ENCODE measurements at regions not wholly inside any gene's neighbourhood (a gene's known extent, or its start where the extent isn't known, plus 50 kb on each side); places are given as distances from the start of the nearest gene placed in this dataset.
A peak's percentile ranks its signal among the peaks of the same experiment; 100 is the strongest.
"Not testable (repeated sequence)": the region's sequence is repeated elsewhere in the genome, so short reads cannot be mapped to it uniquely, and the experiment has no call there.

DNA sequence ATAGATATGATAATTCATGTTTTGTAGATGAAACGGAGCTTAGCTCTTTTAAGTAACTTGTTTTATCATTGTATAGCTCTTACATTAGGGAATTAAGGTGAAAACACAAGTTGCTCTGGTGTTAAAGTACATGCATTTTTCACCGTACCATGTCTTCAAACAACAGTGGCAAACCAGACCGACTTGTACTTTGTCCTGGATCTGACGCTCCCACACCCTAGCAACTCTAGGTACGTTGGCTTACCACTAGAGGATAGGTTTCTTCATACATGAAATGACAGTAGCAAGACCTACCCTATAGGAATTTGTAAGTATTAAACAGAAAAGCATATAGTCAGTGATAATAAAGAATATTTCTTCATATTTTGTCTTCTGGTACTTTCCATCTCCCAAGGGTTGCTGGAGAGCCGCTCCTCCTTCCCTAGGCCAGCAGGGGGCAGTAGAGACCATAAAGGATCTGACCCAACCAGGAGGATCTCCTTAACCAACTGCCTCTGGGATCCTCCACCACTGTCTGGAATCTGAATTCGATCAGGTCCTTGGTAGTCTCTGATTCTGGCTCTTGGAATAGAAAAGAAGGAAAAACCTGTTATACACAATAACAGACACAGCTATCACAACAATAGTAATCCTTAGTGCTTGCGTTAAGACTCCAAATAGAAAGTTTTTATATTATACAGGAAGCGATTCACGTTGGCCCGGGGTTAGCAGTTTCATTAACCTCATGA lies 136.7 kb downstream of the CAVIN4 start:
- DNase-seq (ENCODE audit: low read depth): peak; percentile 21

DNA sequence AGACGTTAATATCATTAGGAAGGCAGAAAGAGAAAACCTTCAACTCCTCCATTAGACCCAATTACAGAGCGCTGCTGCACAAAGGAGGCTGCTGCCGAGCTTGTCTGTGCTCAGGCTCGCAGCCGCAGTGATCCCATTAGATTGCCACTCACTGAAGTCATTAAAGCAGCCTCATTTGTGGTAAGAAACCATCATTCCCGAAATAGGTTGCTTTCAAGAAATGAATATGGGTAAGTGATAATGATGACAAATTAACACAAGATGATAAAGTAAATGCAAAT lies 137.2 kb downstream of the CAVIN4 start:
- no peak for DNase-seq (ENCODE audit: low read depth)

DNA sequence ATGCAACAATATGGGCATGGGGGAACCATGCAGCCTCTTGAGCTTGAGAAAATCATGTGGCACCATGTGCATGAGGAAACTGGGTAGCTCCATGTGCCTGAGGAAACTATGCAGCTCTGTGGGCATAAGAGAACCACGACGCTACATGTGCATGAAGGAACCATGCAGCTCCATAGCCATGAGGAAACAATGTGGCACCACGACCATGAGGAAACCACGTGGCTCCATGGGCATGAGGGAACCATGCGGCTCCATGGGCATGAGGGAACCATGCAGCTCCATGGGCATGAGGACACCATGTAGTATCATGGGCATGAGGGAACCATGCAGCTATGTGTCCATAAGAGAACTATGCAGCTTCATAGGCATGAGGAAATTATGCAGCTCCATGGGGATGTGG lies 140.8 kb downstream of the CAVIN4 start:
- no peak for DNase-seq (ENCODE audit: low read depth)

DNA sequence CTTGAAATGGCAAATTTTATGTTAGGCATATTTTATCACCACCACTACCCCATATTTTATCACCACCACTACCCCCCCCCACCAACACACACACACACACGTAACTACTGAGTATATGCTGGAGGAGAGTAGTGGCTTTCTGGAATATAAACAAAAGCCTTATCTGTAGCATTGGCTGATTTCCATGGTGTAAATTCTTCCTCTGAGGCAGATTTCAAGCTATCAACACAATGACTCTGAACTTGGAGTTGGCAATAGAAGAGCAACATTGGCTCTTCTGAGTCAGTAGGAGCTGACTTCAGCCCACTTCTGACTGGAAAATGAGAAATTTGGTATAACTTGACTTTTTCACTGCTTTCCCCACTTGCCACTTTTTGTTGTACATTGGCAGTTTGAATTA lies 143.0 kb downstream of the CAVIN4 start:
- no peak for DNase-seq (ENCODE audit: low read depth)

DNA sequence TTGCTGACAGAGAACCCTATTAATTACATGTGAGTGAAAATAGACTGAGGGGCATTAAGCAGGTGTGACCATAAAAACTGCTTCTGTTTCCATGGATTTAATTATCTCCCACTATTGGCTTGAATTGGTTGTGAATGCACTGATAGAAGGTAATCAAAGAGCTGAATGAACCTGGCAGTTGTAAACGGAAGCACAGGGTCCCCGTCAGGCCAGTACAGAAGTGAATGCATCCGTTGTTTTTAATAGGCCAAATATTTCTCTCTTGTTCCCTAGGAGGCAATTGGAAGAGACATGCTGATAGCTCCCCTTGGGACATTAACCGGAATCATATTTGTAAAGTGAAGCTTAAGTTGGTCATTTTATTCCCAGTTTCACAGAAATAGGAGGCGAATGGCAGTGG lies 147.0 kb downstream of the CAVIN4 start:
- no peak for DNase-seq (ENCODE audit: low read depth)

DNA sequence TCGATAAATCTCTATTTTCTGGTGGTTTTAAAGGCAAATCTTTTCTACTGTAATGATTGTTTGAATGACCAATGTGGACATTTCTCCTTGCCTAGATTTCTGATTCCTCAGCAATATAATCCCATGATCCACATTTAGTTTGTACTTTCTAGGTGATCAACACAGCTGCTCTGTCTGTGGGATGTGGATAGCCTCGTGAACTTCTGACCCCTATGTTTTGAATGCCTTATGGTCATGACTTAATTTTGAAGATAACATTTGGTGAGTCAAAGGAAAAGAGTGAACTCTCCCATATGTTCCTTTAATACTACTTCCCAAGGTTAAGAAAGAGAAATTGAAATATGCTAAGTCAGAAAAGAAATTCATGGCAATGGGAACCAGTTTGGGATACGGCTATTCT lies 147.5 kb downstream of the CAVIN4 start:
- no peak for DNase-seq (ENCODE audit: low read depth)

DNA sequence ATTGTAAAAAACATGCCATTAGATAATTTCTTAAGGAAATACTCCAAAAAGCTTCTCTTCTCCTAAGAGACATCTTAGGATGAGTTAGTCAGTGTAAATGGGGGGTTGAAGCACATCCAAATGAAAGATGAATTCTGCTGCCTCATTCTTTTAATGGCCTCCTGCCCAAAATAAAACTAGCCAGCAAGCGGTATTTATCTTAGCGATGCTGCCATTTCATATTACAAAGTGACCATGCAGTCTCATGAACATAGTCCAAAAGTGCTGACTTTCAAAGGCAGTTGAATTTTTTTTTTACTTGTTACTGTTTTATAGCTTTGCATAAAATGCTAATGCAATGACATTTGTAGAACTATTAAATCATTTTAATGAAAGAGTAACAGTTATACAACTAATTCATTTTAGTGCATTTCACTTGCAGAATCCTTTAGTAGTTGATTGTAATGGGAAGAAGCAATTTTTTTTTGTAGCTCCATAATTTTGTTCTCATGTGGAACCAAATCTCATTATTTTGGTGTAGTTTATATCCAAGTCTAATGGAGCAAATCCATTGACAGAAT lies 151.5 kb downstream of the CAVIN4 start:
- DNase-seq (ENCODE audit: low read depth): no peak

DNA sequence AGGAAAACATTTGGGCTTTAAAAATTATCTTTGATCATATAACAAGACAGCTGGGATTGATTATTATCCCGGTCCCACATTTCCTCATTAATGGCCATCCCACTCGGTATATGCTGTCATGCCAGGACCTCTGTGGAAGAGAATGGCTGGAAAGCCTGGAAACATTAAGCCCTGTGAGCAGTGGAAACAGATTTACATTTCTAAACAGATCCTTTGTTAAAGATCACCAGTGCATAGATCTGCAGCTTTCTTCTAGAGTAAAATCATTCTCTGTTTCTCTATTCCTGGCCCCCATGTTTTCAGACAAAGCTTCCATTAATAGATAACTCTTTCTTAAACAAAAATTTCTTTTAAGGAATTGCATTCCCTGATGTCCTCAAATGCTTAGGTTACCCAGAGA lies 152.2 kb downstream of the CAVIN4 start:
- no peak for DNase-seq (ENCODE audit: low read depth)

DNA sequence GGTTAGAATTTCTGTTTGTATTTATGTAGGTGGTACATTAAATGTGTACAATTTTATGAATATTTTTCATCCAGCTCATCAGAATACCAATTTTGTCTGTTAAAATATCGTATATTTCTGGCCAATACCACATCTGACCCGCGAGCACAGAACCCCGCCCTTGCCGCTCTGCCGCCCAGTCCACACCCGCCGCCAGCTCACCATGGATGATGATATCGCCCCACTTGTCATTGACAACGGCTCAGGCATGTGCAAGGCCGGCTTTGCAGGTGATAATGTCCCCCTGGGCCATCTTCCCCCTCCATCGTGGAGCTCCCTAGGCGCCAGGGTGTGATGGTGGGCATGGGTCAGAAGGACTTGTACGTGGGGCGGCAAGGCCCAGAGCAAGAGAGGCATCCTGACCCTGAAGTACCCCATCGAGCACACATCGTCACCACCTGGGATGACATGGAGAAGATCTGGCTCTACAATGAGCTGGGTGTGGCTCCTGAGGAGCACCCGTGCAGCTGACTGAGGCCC lies 153.2 kb downstream of the CAVIN4 start:
- no peak for DNase-seq (ENCODE audit: low read depth)

DNA sequence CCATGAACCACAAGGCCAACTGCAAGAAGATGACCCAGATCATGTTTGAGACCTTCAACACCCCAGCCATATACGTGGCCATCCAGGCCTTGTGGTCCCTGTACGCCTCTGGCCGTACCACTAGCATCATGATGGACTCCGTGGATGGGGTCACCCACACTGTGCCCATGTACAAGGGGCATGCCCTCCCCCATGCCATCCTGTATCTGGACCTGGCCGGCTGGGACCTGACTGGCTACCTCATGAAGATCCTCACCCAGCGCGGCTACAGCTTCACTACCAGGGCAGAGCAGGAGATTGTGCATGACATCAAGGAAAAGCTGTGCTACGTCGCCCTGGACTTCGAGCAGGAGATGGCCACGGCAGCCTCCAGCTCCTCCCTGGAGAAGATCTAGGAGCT lies 153.7 kb downstream of the CAVIN4 start:
- no peak for DNase-seq (ENCODE audit: low read depth)

DNA sequence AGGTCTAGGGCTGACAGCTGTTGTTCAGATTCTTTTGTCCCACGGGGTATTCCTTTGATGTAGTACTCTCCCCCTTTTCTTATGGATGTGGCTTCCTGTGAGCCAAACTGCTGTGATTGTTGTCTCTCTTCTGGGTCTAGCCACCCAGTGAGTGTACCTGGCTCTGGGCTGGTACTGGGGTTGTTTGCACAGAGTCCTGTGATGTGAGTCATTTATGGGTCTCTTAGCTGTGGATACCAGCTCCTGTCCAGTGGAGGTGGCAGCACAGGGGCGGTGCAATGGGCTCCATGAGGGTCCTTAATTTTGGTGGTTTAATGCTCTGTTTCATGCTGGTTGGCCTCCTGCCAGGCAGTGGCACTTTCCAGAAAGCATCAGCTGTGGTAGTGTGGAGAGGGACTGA lies 161.3 kb downstream of the CAVIN4 start:
- DNase-seq (ENCODE audit: low read depth): no peak

DNA sequence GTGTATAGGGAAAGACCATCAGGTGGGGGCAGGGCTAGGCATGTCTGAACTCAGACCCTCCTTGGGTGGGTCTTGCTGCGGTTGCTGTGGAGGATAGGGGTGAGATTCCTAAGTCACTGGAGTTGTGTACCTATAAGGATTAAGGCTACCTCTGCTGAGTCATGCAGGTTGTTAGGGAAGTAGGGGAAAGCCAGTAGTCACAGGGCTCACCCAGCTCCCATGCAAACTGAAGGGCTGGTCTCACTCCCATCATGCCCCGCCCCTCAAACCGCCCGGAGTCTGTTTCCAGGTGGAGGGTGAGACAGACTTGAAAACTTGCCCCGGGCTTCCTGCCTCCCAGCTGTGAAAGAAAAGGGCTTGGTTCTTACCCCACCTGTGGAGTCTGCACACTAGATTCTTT lies 161.8 kb downstream of the CAVIN4 start:
- no peak for DNase-seq (ENCODE audit: low read depth)

DNA sequence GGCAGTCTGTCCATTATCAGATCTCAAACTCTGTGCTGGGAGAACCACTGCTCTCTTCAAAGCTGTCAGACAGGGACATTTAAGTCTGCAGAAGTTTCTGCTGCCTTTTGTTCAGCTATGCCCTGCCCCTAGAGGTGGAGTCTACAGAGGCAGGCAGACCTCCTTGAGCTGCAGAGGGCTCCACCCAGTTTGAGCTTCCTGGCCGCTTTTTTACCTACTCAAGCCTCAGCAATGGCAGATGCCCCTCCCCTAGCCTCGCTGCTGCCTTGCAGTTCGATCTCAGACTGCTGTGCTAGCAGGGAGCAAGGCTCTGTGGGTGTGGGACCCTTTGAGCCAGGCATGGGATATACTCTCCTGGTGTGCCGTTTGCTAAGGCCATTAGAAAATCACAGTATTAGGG lies 171.1 kb downstream of the CAVIN4 start:
- not testable (repeated sequence) for DNase-seq (ENCODE audit: low read depth)

DNA sequence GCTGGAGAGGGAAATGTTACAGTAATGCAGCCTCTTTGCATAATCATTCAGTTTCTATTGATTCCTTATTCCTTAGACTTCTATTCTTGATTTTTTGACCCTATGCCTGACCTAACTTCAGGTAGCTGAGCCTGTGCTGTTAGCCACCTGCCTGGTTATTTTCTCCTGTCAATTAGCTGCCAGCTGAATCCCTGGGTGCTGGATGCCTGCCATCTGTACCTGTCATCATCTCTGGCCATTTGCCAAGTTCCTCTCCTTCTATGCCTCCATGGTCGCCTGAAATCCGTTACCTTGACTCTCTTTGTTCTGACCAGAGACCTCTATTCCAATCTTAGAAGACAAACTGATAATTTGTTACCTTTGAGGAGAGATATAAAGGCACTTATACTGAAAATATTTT lies 178.3 kb downstream of the CAVIN4 start:
- DNase-seq (ENCODE audit: low read depth): no peak

DNA sequence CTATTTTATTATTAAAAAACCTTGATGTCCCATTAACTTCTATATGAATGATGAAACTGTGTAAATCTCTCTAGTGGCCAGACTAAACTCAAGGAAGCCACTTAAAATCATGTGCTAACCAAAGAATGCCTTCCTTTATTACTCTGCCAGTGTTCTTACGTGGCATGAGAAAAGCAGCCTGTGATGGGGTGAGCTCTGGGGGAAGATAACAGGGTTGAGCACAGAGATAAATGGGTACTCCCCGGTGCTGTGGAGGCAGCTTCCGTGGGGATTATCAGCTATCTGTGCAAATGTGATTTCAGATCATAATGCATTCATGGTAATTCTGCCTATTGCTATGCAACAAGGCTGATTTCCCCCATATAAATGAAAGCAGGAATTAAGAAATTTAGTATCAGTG lies 181.3 kb downstream of the CAVIN4 start:
- DNase-seq (ENCODE audit: low read depth): no peak

DNA sequence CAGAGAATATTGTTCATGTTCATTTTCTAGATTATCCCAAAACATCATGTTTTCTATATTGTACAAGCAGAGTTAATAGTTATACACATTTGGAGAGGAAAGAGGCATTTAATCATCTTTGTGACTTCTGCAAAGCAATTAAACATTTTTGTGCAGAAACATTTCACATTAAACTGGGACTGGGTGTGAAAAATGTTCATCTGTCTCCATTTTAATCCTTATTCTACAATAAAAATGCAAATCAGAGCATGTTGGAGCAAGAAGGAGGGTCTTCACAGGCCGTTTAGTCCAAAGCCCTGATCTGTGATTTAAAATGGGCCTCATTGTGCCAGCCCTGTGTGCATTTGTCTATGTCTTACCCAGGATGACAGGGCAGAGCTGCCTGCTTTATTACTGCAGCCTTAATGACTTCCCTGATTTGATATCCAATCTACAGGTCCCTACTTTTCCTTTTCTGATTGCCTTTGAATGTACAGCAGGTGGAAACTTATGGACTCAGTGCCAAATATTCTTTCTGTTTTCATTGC lies 183.5 kb downstream of the CAVIN4 start:
- no peak for DNase-seq (ENCODE audit: low read depth)

DNA sequence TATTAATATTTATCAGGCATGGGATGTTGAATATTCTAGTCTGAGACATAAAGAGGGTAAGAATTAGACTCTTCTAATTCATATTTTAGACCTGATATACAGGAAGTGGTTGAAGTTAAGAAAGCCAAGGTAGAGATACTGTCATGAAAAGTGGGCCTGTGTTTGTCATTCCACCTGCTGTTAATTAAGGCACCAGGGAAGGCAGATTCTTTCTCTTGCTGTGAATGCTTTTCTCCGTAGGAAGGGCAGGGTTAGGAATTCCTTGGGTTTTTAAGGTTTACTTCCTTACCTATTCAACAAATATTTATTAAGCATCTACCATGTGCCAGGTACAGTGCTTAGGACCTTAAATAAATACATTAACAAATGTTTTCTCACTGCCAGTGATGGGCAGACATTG lies 196.4 kb downstream of the CAVIN4 start:
- no peak for DNase-seq (ENCODE audit: low read depth)

DNA sequence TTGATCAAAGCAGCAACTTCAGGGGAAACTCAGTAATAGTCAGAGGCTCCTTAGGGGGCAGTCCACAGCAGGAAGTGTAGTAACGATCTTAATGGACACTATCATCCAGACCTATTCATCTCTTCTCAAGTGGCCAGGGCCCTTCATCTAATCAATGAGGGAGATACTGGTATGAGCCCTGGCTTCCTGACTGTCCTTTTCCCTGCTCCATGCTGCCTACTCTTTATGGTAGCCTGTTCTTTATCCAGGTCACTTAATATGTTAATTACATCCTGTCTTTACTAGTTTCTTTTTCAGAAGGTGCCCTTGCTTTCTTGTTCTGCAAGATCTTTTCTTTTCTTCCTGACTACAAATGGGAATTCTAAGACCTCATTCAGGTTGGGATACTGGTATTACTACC lies 197.1 kb downstream of the CAVIN4 start:
- no peak for DNase-seq (ENCODE audit: low read depth)

DNA sequence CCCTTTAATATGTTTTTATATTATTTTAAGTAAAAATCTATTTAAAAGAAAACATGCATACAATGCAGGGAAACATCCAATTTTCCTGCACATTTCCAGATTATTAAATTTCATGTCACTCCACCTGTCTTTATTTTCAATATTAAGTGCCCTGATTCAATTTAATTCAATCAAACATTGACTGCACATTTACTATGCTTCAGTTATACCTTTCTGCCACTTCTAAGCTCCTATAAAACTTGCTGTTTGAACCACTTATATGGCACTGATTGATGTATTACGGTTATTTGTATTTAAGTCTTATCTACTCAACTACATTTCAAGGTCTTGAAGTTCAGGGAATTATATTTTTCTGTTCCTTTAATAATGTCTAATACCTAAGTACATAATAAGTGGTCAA lies 198.0 kb downstream of the CAVIN4 start:
- no peak for DNase-seq (ENCODE audit: low read depth)

DNA sequence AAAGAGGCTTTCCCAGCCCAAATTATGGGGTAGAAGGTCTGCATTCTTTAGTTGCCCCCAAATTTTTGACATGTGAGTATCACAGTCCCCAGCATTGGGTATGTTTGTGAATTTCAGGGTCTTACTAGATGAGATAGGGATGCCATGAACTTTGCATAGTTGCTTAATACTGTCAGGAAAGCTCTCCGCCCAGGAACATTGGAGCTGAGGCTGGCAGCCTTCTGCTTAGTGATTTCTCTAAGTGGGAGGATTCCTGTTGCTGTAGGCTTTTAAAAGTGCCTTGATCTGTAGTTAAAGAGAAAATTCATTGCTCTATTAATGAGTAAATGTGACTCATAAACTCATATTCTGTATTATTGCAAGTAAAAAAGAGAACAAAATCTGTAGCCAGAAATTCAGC lies 206.9 kb downstream of the CAVIN4 start:
- no peak for DNase-seq (ENCODE audit: low read depth)

DNA sequence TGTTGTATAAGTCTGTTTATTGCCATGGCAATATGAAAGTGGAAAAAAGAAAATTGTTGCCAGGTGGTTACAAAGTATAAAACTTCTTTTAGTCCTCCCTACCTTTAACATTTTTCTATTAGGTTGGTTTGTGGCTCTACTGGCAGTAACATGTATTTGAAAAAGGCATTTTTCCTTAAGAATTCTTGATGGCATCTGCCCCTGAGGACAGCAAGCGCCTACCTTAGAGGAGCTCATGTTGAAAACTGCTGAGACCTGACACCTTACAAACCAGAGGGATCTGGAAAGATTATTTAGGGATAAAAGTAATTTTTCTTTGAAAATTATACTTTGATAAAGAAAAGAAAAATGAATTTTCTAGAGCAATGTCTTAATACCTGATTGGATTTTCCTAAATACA lies 208.1 kb downstream of the CAVIN4 start:
- no peak for DNase-seq (ENCODE audit: low read depth)

DNA sequence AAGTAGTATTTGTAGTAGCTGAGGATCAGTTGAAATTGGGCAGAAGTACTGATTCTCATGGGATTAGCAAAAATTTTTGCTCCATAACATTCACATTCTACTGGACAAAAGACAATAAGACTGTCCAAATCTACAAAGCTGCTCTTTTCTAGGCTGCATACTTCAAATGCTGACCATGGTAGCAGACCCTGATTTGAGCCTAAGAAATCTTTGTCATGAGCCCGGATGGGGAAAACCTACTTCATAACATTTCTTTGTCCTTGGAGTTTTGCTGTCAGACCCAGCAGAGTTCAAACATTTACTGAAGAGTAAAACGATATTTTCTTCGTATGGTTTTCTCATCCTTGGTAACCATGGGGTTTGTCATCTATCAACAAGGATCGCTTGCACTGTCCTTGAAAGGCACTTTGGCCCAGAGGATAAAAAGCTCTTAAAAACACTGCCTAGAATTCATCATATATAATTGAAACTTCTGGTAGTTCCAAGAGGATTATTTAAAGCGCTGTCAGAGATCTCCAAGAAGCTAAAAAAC lies 216.9 kb downstream of the CAVIN4 start:
- no peak for DNase-seq (ENCODE audit: low read depth)

DNA sequence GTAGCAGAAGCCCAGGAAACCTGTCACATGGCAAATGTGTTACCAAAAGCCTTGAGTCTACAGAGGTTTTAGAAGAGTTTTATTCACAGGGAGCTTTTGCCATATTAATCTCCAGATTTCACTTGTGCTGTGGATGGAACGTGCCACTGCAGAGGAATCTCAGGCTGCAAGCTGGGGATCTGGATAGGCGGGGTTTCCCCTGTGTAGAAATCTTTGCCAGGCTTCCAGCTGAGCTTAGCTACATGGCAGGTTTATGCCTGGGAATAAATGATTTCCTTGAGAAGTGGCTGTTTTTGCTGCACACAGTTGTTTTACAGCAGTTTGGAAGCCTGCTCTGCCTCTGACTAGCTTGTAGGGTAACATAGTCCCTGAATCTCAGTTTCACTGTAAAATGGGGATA lies 224.6 kb upstream of the PLPPR1 start:
- no peak for DNase-seq (ENCODE audit: low read depth)

DNA sequence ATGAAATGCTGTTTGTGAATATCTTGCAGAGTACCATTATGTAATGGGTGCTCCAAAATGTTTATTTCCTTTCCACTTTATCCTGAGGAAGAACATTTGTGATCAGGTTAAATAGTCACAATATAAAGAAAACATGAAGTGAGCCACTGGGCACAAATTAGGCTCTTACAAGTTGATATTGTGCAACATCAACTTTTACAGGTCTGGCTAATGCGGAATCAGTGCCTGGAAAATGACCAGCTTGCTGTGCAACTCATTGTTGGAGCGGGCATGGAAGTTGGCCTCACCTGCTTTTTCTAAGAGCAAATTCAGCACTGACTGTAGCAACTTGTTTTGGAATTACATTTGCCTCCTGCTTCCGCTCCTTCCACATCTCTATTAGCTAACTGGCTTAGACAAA lies 216.9 kb upstream of the PLPPR1 start:
- no peak for DNase-seq (ENCODE audit: low read depth)
